CD4-positive, alpha-beta T cell treated with Interleukin-6 at 100 ng/mL for 8 hours (primary cell): ENCODE measurements at regions not wholly inside any gene's neighbourhood (a gene's known extent, or its start where the extent isn't known, plus 50 kb on each side); places are given as distances from the start of the nearest gene placed in this dataset.
"Not testable (repeated sequence)": the region's sequence is repeated elsewhere in the genome, so short reads cannot be mapped to it uniquely, and the experiment has no call there.

Experiments used
- DNase-seq: peaks from one replicate; pipeline ENCODE4 v3.0.0-alpha.2; 2020; ENCODE audit warnings: mixed read lengths, low spot score

DNA sequence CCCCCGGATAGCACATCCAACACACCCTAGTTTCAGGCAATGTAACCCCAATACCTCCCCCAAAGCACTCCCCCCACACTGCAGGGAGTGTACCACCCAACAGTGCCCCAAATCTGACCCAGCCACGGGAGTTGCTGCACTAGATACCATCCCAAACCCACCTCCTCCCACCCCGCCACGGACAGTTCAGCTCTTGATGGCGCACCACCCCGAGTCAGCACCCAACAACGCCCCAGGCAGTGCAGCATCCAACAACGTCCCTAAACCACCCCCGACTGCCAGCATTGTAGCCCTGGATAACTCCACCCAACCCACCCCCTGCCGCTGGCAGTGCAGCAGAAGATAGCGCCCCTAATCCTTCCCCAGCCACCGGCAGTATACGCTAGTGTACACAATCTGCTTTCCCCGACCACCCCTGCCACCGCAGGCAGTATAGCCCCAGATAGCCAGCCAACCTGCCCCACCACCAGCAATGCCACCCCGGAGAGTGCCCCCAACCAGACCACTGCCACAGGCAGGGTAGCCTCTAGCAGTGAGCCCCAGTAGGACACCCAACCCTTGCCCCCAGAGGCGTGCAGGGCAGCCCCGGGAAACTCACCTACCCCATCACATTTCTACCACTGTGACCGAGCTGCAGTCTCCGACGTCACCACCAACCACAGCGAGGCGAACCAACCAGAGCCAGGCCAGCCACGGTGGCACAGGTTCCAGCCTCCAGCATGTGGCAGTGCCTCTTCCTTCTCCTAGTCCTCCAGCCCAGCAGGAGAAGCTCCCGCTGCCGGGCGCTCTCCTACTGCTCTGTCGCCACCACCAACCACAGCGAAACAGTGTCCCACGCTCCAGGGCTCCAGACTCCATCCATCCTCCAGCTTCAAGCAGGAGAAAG lies 178.1 kb downstream of the POTEB3 start:
- no peak for DNase-seq

DNA sequence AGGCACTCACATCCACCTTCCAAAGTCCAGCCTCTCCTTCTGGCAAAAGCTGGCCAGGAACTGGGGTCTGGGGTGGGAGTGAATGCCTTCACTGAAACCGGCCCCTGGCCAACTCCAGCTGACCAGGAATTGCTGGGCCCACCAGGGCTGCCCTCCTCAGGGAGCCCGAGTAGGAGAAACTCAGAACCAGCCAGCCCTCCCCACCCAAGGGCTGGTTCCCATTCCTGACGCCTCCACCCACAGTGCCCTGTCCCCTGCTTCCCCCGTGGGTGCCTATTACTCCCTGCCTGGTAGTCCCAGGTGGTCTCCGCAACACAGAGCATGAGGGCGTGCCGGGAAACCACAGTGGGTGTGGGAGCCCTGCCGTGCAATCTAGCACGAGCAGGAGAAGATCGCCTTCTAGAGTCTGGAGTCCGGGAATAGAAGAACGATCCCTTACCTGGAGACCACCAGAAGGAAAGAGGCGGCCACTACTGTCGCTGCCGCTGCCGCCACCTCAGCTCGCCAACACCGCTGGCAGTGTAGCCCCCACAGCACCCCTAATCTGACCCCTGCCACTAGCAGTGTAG lies 178.8 kb downstream of the POTEB3 start:
- no peak for DNase-seq

DNA sequence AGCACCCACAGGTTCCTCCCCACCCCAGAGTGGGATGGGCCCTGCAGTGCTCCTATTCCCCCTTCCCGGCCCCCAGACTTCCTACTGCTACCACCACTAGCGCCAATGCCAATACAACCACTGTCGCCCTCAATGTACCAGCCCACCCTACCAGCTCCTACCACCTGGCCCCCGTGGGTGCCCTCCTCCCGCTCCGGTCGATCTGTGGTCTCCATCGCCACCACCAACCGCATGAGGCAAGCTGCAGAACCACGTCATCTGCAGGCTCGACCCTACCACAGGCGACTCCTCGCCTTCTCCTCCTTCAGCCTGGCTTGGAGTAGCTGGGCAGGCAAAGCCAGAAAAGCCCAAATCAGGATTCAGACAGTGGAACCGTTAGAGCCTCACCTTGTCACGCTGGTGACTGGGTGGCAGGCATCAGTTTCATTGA lies 179.3 kb downstream of the POTEB3 start:
- DNase-seq: no peak

DNA sequence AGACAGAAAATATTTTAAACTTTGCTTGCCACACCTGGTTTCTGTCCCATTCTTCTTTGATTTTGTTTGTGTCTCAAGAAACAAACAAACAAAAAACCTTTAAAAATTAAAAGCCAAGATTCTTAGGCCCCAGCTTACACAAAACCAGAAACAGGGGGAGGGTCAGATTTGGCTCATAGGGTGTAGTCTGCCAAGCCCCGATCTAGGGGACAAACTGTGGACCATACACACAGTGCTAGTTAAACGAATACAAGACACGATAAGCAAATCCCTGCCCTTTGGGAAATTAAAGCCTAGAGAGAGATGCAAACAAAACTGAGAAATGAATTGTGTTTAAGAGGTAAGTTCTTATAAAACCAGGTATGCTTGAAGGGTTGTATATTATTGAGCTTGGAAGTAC lies 181.7 kb downstream of the POTEB3 start:
- DNase-seq: not testable (repeated sequence)

DNA sequence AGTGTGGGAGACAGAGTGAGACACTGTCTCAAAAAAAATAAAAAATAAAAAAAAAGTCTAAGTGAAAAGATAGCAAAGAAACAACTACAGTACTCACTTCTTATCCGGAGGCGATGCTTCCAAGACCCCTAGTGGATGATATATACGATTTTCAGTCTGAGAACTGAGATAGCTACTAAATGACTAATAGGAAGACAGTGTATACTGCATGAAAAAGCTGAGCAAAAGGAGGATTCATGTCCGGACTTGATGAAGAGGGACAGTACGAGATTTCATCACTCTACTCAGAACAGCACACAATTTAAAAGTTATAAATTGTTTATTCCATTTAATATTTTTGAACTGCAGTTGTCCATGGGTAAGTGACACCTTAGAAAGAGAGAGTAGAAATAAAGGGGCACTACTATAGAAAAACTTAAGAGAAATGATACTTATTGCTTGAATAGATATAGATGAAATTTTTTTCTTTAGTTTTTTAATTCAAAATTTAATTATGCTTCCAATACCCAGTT lies 190.7 kb downstream of the POTEB3 start:
- not testable (repeated sequence) for DNase-seq
